Type B pancreatic cell (in vitro differentiated cells): ENCODE measurements at regions not wholly inside any gene's neighbourhood (a gene's known extent, or its start where the extent isn't known, plus 50 kb on each side); places are given as distances from the start of the nearest gene placed in this dataset.

Experiments
- DNase-seq: peaks from one replicate; pipeline ENCODE4 v3.0.0; 2021; ENCODE audit warnings: mixed read lengths; ENCODE audit not compliant: unreplicated experiment; ENCODE audit errors: extremely low spot score
- H3K27ac Mint-ChIP-seq: 2 replicates; pipeline ENCODE4 v1.8.0; 2021; ENCODE audit warnings: mild to moderate bottlenecking, mixed read lengths
- H3K27me3 Mint-ChIP-seq: 2 replicates; pipeline ENCODE4 v1.8.0; 2021; ENCODE audit warnings: mixed read lengths
- H3K36me3 Mint-ChIP-seq: 2 replicates; pipeline ENCODE4 v1.8.0; 2021; ENCODE audit warnings: mixed read lengths
- H3K4me1 Mint-ChIP-seq: one replicate; pipeline ENCODE4 v1.8.0; 2021; ENCODE audit warnings: mixed read lengths; ENCODE audit not compliant: unreplicated experiment
- H3K4me3 Mint-ChIP-seq: 2 replicates; pipeline ENCODE4 v1.8.0; 2021; ENCODE audit warnings: mild to moderate bottlenecking, mixed read lengths
- H3K9me3 Mint-ChIP-seq: 2 replicates; pipeline ENCODE4 v1.8.0; 2021; ENCODE audit warnings: mixed read lengths
- TF ChIP-seq, protein P1 (sequence below): fragments of 200-600 bp; sonication (generic); conservative IDR thresholded peaks from 2 replicates; pipeline ENCODE4 v1.5.0; 2021; ENCODE audit warnings: antibody characterized with exemption, mild to moderate bottlenecking

DNA sequence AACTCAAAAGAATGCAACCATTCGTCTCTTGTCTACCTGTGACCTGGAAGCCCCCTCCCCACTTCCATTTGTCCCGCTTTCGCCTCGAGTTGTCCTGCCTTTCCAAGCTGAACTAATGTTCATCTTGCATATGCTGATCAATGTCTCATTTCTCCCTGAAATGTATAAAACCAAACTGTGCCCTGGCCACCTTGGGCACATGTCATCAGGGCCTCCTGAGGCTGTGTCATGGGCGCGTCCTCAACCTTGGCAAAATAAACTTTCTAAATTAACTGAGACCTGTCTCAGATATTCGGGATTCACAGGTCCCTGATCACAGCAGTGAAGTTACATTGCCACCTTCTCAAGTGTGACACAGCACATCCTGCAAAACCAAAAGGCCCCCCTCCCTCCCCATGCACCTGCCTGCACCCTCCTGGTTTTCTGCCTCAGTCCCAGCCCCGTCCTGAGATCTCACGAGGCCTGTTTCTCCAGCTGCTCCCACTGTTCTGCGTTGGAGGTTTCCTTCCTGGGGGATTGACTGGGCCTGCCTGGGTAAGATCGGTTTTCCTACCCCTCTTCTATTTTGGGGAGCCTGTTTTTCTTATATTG is 1328.7 kb downstream of the TBC1D22A start:
- H3K27ac Mint-ChIP-seq: no peak overlapping the region
- peaks cover 4% of the 10 kb centered on the region for H3K4me1 Mint-ChIP-seq
- TF ChIP-seq, protein P1, sequence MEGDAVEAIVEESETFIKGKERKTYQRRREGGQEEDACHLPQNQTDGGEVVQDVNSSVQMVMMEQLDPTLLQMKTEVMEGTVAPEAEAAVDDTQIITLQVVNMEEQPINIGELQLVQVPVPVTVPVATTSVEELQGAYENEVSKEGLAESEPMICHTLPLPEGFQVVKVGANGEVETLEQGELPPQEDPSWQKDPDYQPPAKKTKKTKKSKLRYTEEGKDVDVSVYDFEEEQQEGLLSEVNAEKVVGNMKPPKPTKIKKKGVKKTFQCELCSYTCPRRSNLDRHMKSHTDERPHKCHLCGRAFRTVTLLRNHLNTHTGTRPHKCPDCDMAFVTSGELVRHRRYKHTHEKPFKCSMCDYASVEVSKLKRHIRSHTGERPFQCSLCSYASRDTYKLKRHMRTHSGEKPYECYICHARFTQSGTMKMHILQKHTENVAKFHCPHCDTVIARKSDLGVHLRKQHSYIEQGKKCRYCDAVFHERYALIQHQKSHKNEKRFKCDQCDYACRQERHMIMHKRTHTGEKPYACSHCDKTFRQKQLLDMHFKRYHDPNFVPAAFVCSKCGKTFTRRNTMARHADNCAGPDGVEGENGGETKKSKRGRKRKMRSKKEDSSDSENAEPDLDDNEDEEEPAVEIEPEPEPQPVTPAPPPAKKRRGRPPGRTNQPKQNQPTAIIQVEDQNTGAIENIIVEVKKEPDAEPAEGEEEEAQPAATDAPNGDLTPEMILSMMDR: no peak
- H3K36me3 Mint-ChIP-seq: no peaks in the 10 kb centered on the region
- H3K27me3 Mint-ChIP-seq: peaks cover 8% of the 10 kb centered on the region
- no peak for DNase-seq
- H3K9me3 Mint-ChIP-seq: no peaks in the 10 kb centered on the region
- no peak overlapping the region for H3K4me3 Mint-ChIP-seq

DNA sequence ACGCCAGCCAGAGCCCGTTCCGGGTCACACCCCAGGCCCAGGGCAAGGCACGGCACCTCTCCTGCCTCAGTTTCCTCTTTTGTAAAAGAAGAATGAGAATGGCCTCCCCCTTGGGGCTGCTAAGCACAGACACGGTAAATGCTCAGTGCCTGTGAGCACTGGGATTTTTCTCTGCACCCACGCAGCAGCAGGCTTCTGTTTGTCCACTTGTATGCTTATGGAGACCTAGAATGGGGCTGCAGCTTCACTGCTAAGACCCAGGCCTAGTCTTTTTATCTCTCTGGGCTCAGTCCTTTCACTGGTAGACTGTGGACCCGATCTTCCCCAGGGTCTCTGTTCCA is 1327.9 kb downstream of the TBC1D22A start:
- H3K36me3 Mint-ChIP-seq: no peaks in the 10 kb centered on the region
- TF ChIP-seq, protein P1: no peak
- no peak overlapping the region for H3K27ac Mint-ChIP-seq
- H3K27me3 Mint-ChIP-seq: peaks cover 5% of the 10 kb centered on the region
- no peak for DNase-seq
- no peak overlapping the region for H3K4me3 Mint-ChIP-seq
- peaks cover 4% of the 10 kb centered on the region for H3K4me1 Mint-ChIP-seq
- no peaks in the 10 kb centered on the region for H3K9me3 Mint-ChIP-seq

DNA sequence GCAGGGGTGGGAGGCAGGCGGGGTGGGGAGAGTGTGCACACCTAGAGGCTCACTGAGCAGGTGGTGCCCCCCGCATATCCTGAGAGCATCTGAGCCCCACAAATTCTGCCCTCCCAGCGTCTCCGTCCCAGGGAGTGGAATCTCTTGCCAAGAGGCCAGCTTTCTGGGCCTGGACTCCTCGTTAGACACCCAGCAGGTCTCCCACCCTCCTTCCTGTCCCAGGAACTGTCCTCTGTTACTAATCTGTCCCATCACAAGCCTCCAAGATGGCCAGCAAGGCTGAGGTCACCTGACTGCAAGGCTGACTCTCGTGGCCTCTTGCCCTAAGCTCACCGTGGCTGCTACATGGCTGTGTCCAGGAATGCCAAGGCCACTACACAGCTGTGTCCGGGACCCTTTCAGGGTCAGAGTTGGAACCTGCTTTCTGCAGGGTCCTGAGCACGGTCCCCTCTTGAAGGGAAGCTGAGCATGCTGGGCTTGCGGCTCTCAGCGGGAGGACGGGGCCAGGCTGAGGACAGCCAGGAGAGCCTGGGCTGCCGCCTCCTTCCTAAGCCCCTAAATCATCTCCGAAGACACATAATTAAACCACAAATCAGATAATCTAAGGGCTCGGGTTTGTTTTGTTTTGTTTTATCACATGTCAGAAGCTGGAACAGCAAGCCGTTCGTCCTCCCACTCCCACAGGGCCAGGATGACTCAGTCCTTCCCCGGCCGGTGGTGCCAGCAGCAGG is 1327.3 kb downstream of the TBC1D22A start:
- Mint-ChIP-seq H3K9me3 (no peaks in the 10 kb centered on the region), H3K27ac (no peak overlapping the region), H3K36me3 (no peaks in the 10 kb centered on the region), H3K4me3 (no peak overlapping the region), H3K27me3 (no peaks in the 10 kb centered on the region), H3K4me1 (peaks cover 4% of the 10 kb centered on the region)
- no peak for DNase-seq
- TF ChIP-seq, protein P1: no peak

DNA sequence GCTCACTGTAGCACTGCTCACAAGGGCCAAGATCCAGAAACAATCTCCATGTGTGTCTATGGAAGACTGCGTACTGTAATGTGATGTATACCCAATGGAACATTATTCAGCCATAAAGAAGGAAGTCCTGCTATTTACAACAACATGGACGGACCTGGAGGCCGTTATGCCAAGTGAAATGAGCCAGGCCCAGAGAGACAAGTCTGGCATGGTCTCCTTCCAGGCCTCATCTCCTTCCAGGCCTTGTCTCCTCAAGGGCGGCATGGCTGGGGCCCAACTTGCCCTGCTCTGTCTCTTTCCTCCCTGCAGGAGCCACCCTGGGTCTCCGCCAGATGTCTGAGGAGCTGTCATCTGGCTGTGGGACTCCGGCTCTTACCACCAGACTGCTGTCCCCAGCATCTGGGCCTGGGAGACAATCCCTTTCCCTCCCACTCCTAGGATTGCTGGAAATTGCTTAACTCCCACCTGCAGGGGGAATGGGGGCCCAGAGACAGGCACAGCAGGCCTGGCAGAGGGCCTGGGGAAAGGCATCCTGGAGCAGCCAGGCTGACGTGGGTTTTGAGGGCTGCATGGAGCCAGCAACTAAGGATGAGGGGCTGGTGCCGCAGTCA is 1326.6 kb downstream of the TBC1D22A start:
- Mint-ChIP-seq H3K27ac (no peak overlapping the region), H3K4me3 (no peak overlapping the region), H3K9me3 (no peaks in the 10 kb centered on the region), H3K27me3 (no peaks in the 10 kb centered on the region), H3K4me1 (peaks cover 4% of the 10 kb centered on the region), H3K36me3 (no peaks in the 10 kb centered on the region)
- DNase-seq: no peak
- TF ChIP-seq, protein P1: no peak

DNA sequence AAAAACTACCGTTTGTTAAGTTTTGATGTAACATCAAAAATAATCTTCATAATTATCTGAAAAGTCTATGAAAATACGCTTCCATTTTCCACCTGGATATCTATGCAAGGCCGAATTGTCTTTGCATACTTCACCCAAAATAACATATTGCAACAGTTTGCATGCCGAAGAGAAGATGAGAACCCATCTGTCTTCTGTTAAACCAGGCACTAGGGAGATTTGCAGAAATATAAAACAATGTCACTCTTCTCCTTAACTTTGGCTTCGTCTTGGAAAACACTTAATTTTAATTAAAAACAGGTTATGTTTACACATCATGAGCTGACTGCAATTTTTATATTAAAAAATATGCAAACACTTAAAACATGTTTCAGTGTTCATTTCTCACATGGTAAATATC is 1325.8 kb downstream of the TBC1D22A start:
- Mint-ChIP-seq H3K4me1 (peaks cover 4% of the 10 kb centered on the region), H3K36me3 (no peaks in the 10 kb centered on the region), H3K27ac (no peak overlapping the region), H3K9me3 (no peaks in the 10 kb centered on the region), H3K27me3 (no peaks in the 10 kb centered on the region), H3K4me3 (no peak overlapping the region)
- no peak for DNase-seq
- TF ChIP-seq, protein P1: no peak
